GM06990 (cell line): ENCODE measurements at regions not wholly inside any gene's neighbourhood (a gene's known extent, or its start where the extent isn't known, plus 50 kb on each side); places are given as distances from the start of the nearest gene placed in this dataset.

ENCODE experiments used
- DNase-seq: peaks from one replicate; pipeline ENCODE4 v3.0.0-alpha.2; 2011; ENCODE audit not compliant: insufficient read length; ENCODE audit errors: extremely low read depth
- H3K27me3 ChIP-seq: replicated peaks from 2 replicates; pipeline ENCODE4 v1.6.0; 2011; ENCODE audit warnings: low read length; ENCODE audit not compliant: control insufficient read depth, insufficient read depth
- H3K36me3 ChIP-seq: 2 replicates; pipeline ENCODE4 v1.5.1; 2011; ENCODE audit warnings: low read length; ENCODE audit not compliant: control insufficient read depth, insufficient read depth
- H3K4me3 ChIP-seq: replicated peaks from 2 replicates; pipeline ENCODE4 v1.5.1; 2011; ENCODE audit warnings: low read depth, mild to moderate bottlenecking, control low read depth, low read length
- CTCF ChIP-seq: IDR thresholded peaks from 2 replicates; pipeline ENCODE4 v1.5.1; 2011; ENCODE audit warnings: low read length, control low read depth, mild to moderate bottlenecking, inconsistent platforms; ENCODE audit not compliant: insufficient read depth, poor library complexity, severe bottlenecking

- TF ChIP-seq CTCF = no peak
- H3K36me3 ChIP-seq = no peaks in the 10 kb centered on the region
- no peaks in the 10 kb centered on the region for H3K27me3 ChIP-seq
- H3K4me3 ChIP-seq = no peak overlapping the region
- peak; percentile 3 for DNase-seq
Measured at GRCh38 chr10:44647877-44648542, 263.1 kb upstream of the CXCL12 start.

- no peak for DNase-seq
- TF ChIP-seq CTCF = no peak
Measured at GRCh38 chr10:44650691-44651661, 260.2 kb upstream of the TMEM72 start.

DNA sequence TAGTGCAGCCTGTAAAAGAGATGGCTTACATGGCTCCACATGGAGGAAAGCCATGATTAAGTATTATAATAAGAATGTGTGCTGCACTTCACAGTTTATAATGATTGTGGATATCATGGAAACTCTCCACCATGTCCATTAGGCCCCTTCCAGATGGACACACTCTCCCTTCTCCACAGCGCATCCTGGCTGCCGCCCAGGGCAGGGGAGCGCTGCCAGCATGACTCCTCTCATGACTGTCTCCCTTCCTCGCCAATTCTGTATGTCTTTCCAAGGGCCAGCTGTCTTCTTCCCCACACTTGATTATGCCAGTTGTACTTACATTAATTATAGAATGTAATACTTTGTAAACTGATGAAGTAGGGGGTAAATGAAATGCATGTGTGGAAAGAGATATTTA is 259.3 kb upstream of the TMEM72 start:
- no peak for TF ChIP-seq CTCF
- no peak overlapping the region for H3K4me3 ChIP-seq
- DNase-seq = no peak
- no peaks in the 10 kb centered on the region for H3K36me3 ChIP-seq
- H3K27me3 ChIP-seq = no peaks in the 10 kb centered on the region

More at GRCh38 chr10:44650691-44651661, 260.2 kb upstream of the TMEM72 start:
- Histone ChIP-seq H3K4me3 (no peak overlapping the region), H3K27me3 (no peaks in the 10 kb centered on the region), H3K36me3 (no peaks in the 10 kb centered on the region)

- no peaks in the 10 kb centered on the region for H3K27me3 ChIP-seq
- DNase-seq = no peak
- H3K36me3 ChIP-seq = no peaks in the 10 kb centered on the region
- no peak overlapping the region for H3K4me3 ChIP-seq
- TF ChIP-seq CTCF = no peak
Measured at GRCh38 chr10:44659320-44659719, 251.8 kb upstream of the TMEM72 start.

DNA sequence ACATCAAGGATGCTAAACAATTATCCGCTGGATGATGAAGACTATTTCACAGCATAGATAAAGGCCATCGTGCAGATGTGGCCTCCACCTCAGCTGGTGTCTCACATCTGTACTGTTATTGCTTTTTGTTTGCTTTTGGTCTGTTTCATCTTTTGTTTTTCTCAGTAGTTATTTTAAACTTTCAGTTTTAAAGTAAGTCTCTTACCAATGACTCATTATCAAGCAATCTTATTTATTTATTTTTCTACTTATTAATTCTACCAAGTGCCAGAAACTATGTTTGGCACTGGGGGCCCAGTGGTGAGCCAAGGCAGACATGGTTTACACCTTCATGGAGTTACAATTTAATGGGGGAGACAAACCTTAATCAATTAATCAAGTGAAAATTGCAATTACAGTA is 250.9 kb upstream of the TMEM72 start:
- Histone ChIP-seq H3K4me3 (no peak overlapping the region), H3K36me3 (no peaks in the 10 kb centered on the region), H3K27me3 (no peaks in the 10 kb centered on the region)
- no peak for DNase-seq
- no peak for TF ChIP-seq CTCF
